ENCODE measurements at regions not wholly inside any gene's neighbourhood (a gene's known extent, or its start where the extent isn't known, plus 50 kb on each side); places are given as distances from the start of the nearest gene placed in this dataset.

GRCh38 chr21:15531986-15532385 is 197.8 kb upstream of the USP25 start:
- Histone ChIP-seq H3K4me3 (IDR thresholded peaks at IDR 0.05; ENCODE audit: insufficient read depth, low read depth, low read length) (no peak overlapping the region), H3K27ac (no peak overlapping the region), H3K4me2 (no peak overlapping the region), H3K9ac (no peak overlapping the region), H3K4me1 (ENCODE audit: low read depth, poor library complexity, severe bottlenecking) (no peaks in the 10 kb centered on the region), H4K20me1 (ENCODE audit: insufficient read depth) (no peaks in the 10 kb centered on the region), H2AFZ (ENCODE audit: low read depth) (no peak overlapping the region), H3K27me3 (ENCODE audit: insufficient read depth, low read depth) (no peaks in the 10 kb centered on the region), H3K36me3 (ENCODE audit: insufficient read depth) (no peaks in the 10 kb centered on the region), H3K79me2 (ENCODE audit: insufficient read depth, low read depth) (no peaks in the 10 kb centered on the region)
- no peak for TF ChIP-seq CTCF (conservative IDR thresholded peaks at IDR 0.05; ENCODE audit: low read depth, low read length)

GRCh38 chr21:15533618-15534017 is 196.2 kb upstream of the USP25 start:
- Histone ChIP-seq H2AFZ (ENCODE audit: low read depth) (no peak overlapping the region), H3K27ac (no peak overlapping the region), H3K4me3 (IDR thresholded peaks at IDR 0.05; ENCODE audit: insufficient read depth, low read depth, low read length) (no peak overlapping the region), H3K4me1 (ENCODE audit: low read depth, poor library complexity, severe bottlenecking) (no peaks in the 10 kb centered on the region), H3K27me3 (ENCODE audit: insufficient read depth, low read depth) (no peaks in the 10 kb centered on the region), H3K36me3 (ENCODE audit: insufficient read depth) (no peaks in the 10 kb centered on the region), H3K79me2 (ENCODE audit: insufficient read depth, low read depth) (no peaks in the 10 kb centered on the region), H4K20me1 (ENCODE audit: insufficient read depth) (no peaks in the 10 kb centered on the region), H3K9ac (no peak overlapping the region), H3K4me2 (no peak overlapping the region)
- no peak for TF ChIP-seq CTCF (conservative IDR thresholded peaks at IDR 0.05; ENCODE audit: low read depth, low read length)

GRCh38 chr21:15534450-15534886 is 195.3 kb upstream of the USP25 start:
- TF ChIP-seq CTCF (conservative IDR thresholded peaks at IDR 0.05; ENCODE audit: low read depth, low read length): no peak
- Histone ChIP-seq H4K20me1 (ENCODE audit: insufficient read depth) (no peaks in the 10 kb centered on the region), H3K4me2 (no peak overlapping the region), H3K4me3 (IDR thresholded peaks at IDR 0.05; ENCODE audit: insufficient read depth, low read depth, low read length) (no peak overlapping the region), H3K27me3 (ENCODE audit: insufficient read depth, low read depth) (no peaks in the 10 kb centered on the region), H3K36me3 (ENCODE audit: insufficient read depth) (no peaks in the 10 kb centered on the region), H3K79me2 (ENCODE audit: insufficient read depth, low read depth) (no peaks in the 10 kb centered on the region), H3K9ac (no peak overlapping the region), H3K4me1 (ENCODE audit: low read depth, poor library complexity, severe bottlenecking) (no peaks in the 10 kb centered on the region), H2AFZ (ENCODE audit: low read depth) (no peak overlapping the region), H3K27ac (no peak overlapping the region)

GRCh38 chr21:15539376-15539775 is 190.4 kb upstream of the USP25 start:
- Histone ChIP-seq H3K4me1 (ENCODE audit: low read depth, poor library complexity, severe bottlenecking) (no peaks in the 10 kb centered on the region), H4K20me1 (ENCODE audit: insufficient read depth) (no peaks in the 10 kb centered on the region), H3K79me2 (ENCODE audit: insufficient read depth, low read depth) (no peaks in the 10 kb centered on the region), H3K4me2 (no peak overlapping the region), H2AFZ (ENCODE audit: low read depth) (no peak overlapping the region), H3K4me3 (IDR thresholded peaks at IDR 0.05; ENCODE audit: insufficient read depth, low read depth, low read length) (no peak overlapping the region), H3K27ac (no peak overlapping the region), H3K27me3 (ENCODE audit: insufficient read depth, low read depth) (no peaks in the 10 kb centered on the region), H3K9ac (no peak overlapping the region), H3K36me3 (ENCODE audit: insufficient read depth) (no peaks in the 10 kb centered on the region)
- TF ChIP-seq CTCF (conservative IDR thresholded peaks at IDR 0.05; ENCODE audit: low read depth, low read length): no peak

All from KMS-11 (cell line).